Loucy (cell line): ENCODE measurements at regions not wholly inside any gene's neighbourhood (a gene's known extent, or its start where the extent isn't known, plus 50 kb on each side); places are given as distances from the start of the nearest gene placed in this dataset.

Source experiments
- H2AFZ ChIP-seq: fragments of 200-600 bp; sonication (generic); 2 replicates; pipeline ENCODE4 v1.6.0; 2016; ENCODE audit warnings: antibody characterized with exemption, mild to moderate bottlenecking, low read length, moderate library complexity
- H3F3A ChIP-seq: fragments of 200-600 bp; 2 replicates; pipeline ENCODE4 v1.6.0; 2016; ENCODE audit warnings: antibody characterized with exemption, low read depth, mild to moderate bottlenecking
- H3K27me3 ChIP-seq: fragments of 200-600 bp; sonication (generic); 2 replicates; pipeline ENCODE4 v1.6.1; 2014; ENCODE audit warnings: low read length, mild to moderate bottlenecking; ENCODE audit not compliant: insufficient read depth, poor library complexity, severe bottlenecking
- H3K36me3 ChIP-seq: fragments of 200-600 bp; sonication (generic); 2 replicates; pipeline ENCODE4 v1.6.1; 2016; ENCODE audit warnings: low read length; ENCODE audit not compliant: insufficient read depth
- H3K4me1 ChIP-seq: fragments of 200-600 bp; sonication (generic); 2 replicates; pipeline ENCODE4 v1.5.1; 2014; ENCODE audit warnings: low read length, mild to moderate bottlenecking; ENCODE audit not compliant: insufficient read depth, poor library complexity, severe bottlenecking
- H3K4me2 ChIP-seq: fragments of 200-600 bp; sonication (generic); 2 replicates; pipeline ENCODE4 v1.6.0; 2014; ENCODE audit warnings: antibody characterized with exemption, low read length, low read depth, mild to moderate bottlenecking; ENCODE audit not compliant: poor library complexity, severe bottlenecking
- H3K4me3 ChIP-seq: fragments of 200-600 bp; sonication (generic); 2 replicates; pipeline ENCODE4 v1.5.1; 2014; ENCODE audit warnings: low read length, mild to moderate bottlenecking, mixed read lengths; ENCODE audit not compliant: poor library complexity, severe bottlenecking
- H3K79me2 ChIP-seq: fragments of 200-600 bp; sonication (generic); 2 replicates; pipeline ENCODE4 v1.6.1; 2014; ENCODE audit warnings: low read length; ENCODE audit not compliant: insufficient read depth
- H3K9ac ChIP-seq: fragments of 200-600 bp; sonication (generic); 2 replicates; pipeline ENCODE4 v1.6.0; 2014; ENCODE audit warnings: mild to moderate bottlenecking, low read depth, low read length, moderate library complexity; ENCODE audit not compliant: poor library complexity, severe bottlenecking
- H3K9me2 ChIP-seq: fragments of 200-600 bp; sonication (generic); replicated peaks from 2 replicates; pipeline ENCODE4 v1.6.1; 2016; ENCODE audit warnings: low read depth, low read length, mixed read lengths
- H3K9me3 ChIP-seq: fragments of 200-600 bp; sonication (generic); 2 replicates; pipeline ENCODE4 v1.6.1; 2014; ENCODE audit warnings: mild to moderate bottlenecking, antibody characterized with exemption, low read length, low read depth; ENCODE audit not compliant: insufficient read depth
- H4K20me1 ChIP-seq: fragments of 200-600 bp; sonication (generic); 2 replicates; pipeline ENCODE4 v1.6.0; 2014; ENCODE audit warnings: antibody characterized with exemption, low read length, mild to moderate bottlenecking; ENCODE audit not compliant: insufficient read depth, poor library complexity, severe bottlenecking
- EZH2phosphoT487 ChIP-seq: fragments of 200-600 bp; IDR thresholded peaks from 2 replicates; pipeline ENCODE4 v1.6.1; 2018; ENCODE audit warnings: antibody characterized with exemption, mild to moderate bottlenecking, moderate library complexity, borderline replicate concordance
- TF ChIP-seq, protein P1 (sequence below): fragments of 200-600 bp; sonication (generic); conservative IDR thresholded peaks from 2 replicates; pipeline ENCODE4 v1.5.1; 2014; ENCODE audit warnings: mild to moderate bottlenecking, antibody characterized with exemption, low read length

DNA sequence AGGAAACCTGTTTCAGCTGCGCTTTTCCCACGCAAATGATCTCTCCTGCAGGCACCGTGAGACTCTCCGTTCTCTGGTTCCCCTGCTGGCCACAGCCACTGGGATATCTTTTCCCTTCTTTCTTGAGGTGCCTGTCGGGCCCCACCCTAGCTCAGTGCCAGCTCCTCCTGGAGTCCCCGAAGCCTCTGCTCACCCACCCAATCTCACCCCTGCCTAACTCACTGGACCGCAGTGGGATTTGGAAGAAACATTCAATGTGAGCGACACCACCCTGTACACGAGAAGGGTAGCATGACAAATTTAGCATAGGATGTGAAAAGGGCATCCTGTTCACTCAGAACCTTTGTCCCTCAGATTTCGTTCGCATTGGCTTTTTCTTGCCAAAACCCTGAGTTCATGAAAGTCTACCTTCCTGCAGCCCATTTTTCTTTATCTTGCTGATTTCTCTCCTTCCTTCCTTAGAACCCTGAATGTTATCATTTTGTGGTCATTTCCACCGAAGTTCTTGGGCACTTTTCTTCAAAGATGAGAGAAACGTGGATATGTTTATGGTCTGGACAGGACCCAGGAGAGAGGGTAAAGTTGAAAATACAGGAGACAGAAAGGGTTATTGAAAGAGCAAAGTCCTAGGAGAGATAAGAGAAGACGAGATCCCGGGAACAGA lies 63.6 kb upstream of the ELK3 start:
- H3F3A ChIP-seq = no peaks in the 10 kb centered on the region

DNA sequence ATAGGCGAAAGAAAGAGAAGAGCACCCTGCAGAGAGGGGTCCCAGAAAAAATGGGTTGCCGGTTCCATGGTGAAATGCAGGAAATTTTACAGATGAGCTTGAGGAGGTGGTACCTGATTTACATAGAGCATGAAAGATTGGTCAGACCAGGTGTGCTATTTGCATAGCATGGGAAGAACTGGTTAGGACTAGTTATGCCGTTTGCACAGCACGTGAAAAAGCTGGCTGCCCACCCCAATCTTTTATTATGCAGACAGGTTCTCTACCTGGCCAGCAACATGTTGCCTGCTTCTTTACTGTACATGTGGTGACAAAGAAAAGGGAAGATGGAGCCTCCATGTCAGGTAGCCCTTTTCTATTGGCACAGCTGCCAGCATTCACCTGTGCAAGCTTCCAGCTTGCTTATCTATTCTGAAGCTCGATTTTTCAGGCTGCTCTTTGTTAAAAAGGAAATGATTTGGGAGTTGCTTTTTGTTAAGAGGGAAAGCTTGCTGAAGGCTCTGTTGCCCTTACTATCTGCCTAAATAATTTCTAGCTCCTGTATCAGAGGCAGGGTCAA lies 62.9 kb upstream of the ELK3 start:
- Histone ChIP-seq H3K4me3 (no peak overlapping the region), H3K9ac (no peak overlapping the region), H3K79me2 (no peaks in the 10 kb centered on the region), H3K36me3 (no peaks in the 10 kb centered on the region), H3K9me3 (no peaks in the 10 kb centered on the region), H3K9me2 (no peaks in the 10 kb centered on the region), H4K20me1 (no peaks in the 10 kb centered on the region), H2AFZ (0 out of 2 replicates have a peak overlapping the region, but pooled peaks have one; percentile 22), H3F3A (no peaks in the 10 kb centered on the region), H3K4me1 (peaks cover 4% of the 10 kb centered on the region), H3K27me3 (no peaks in the 10 kb centered on the region), H3K4me2 (no peak overlapping the region)
- TF ChIP-seq, protein P1, sequence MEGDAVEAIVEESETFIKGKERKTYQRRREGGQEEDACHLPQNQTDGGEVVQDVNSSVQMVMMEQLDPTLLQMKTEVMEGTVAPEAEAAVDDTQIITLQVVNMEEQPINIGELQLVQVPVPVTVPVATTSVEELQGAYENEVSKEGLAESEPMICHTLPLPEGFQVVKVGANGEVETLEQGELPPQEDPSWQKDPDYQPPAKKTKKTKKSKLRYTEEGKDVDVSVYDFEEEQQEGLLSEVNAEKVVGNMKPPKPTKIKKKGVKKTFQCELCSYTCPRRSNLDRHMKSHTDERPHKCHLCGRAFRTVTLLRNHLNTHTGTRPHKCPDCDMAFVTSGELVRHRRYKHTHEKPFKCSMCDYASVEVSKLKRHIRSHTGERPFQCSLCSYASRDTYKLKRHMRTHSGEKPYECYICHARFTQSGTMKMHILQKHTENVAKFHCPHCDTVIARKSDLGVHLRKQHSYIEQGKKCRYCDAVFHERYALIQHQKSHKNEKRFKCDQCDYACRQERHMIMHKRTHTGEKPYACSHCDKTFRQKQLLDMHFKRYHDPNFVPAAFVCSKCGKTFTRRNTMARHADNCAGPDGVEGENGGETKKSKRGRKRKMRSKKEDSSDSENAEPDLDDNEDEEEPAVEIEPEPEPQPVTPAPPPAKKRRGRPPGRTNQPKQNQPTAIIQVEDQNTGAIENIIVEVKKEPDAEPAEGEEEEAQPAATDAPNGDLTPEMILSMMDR = no peak
- TF ChIP-seq EZH2phosphoT487 = no peak

More for the DNA sequence above, 63.6 kb upstream of the ELK3 start:
- H4K20me1 ChIP-seq = no peaks in the 10 kb centered on the region
- no peak overlapping the region for H3K4me3 ChIP-seq
- H3K79me2 ChIP-seq = no peaks in the 10 kb centered on the region
- no peak overlapping the region for H2AFZ ChIP-seq
- no peak overlapping the region for H3K9ac ChIP-seq
- no peak overlapping the region for H3K4me2 ChIP-seq
- TF ChIP-seq, protein P1 = no peak
- TF ChIP-seq EZH2phosphoT487 = no peak
- no peaks in the 10 kb centered on the region for H3K27me3 ChIP-seq
- no peaks in the 10 kb centered on the region for H3K9me2 ChIP-seq
- H3K4me1 ChIP-seq = peaks cover 4% of the 10 kb centered on the region
- no peaks in the 10 kb centered on the region for H3K9me3 ChIP-seq
- H3K36me3 ChIP-seq = no peaks in the 10 kb centered on the region

DNA sequence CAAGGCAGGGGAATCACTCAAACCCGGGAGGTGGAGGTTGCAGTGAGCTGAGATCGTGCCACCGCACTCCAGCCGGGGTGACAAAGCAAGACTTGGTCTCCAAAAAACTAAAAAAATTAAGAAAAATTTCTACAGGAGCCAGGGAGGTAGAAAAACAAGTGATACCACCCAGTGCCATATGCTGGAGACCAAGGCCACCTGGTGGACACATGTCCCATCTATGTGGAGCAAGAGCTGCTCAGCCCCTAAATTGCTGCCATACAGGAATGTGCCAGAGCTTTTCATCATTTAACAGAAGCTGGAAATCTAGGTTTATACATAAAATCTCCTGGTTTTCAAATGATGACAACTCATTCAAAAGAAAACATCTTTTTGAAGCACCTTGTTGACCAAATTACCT lies 61.4 kb upstream of the ELK3 start:
- no peak overlapping the region for H3K9ac ChIP-seq
- H3K79me2 ChIP-seq = no peaks in the 10 kb centered on the region
- TF ChIP-seq EZH2phosphoT487 = no peak
- TF ChIP-seq, protein P1 = peak; percentile 78
- H4K20me1 ChIP-seq = no peaks in the 10 kb centered on the region
- no peak overlapping the region for H2AFZ ChIP-seq
- H3K4me1 ChIP-seq = peaks cover 4% of the 10 kb centered on the region
- H3K27me3 ChIP-seq = no peaks in the 10 kb centered on the region
- H3F3A ChIP-seq = no peaks in the 10 kb centered on the region
- H3K4me3 ChIP-seq = no peak overlapping the region
- H3K36me3 ChIP-seq = no peaks in the 10 kb centered on the region
- no peak overlapping the region for H3K4me2 ChIP-seq
- no peaks in the 10 kb centered on the region for H3K9me2 ChIP-seq
- H3K9me3 ChIP-seq = no peaks in the 10 kb centered on the region
